ENCODE measurements at regions not wholly inside any gene's neighbourhood (a gene's known extent, or its start where the extent isn't known, plus 50 kb on each side); places are given as distances from the start of the nearest gene placed in this dataset.

- ATAC-seq: no peak
- TF ChIP-seq ZFP3 (CRISPR knock-in tag; IDR thresholded peaks at IDR 0.05) (no peak), SNAI2 (CRISPR knock-in tag; IDR thresholded peaks at IDR 0.05) (no peak), GLIS3 (CRISPR knock-in tag; IDR thresholded peaks at IDR 0.05) (no peak), TCF4 (CRISPR knock-in tag; IDR thresholded peaks at IDR 0.05; ENCODE audit: borderline replicate concordance) (no peak), TOX (CRISPR knock-in tag; IDR thresholded peaks at IDR 0.05; ENCODE audit: borderline replicate concordance) (no peak), ZFP30 (CRISPR knock-in tag; IDR thresholded peaks at IDR 0.05) (no peak), BACH2 (CRISPR knock-in tag; IDR thresholded peaks at IDR 0.05; ENCODE audit: borderline replicate concordance) (no peak), ZNF565 (CRISPR knock-in tag; conservative IDR thresholded peaks at IDR 0.05; ENCODE audit: low read depth) (no peak), ESRRG (CRISPR knock-in tag; IDR thresholded peaks at IDR 0.05) (no peak), PPARA (CRISPR knock-in tag; IDR thresholded peaks at IDR 0.05; ENCODE audit: borderline replicate concordance) (no peak)
- TF ChIP-seq, protein P1, sequence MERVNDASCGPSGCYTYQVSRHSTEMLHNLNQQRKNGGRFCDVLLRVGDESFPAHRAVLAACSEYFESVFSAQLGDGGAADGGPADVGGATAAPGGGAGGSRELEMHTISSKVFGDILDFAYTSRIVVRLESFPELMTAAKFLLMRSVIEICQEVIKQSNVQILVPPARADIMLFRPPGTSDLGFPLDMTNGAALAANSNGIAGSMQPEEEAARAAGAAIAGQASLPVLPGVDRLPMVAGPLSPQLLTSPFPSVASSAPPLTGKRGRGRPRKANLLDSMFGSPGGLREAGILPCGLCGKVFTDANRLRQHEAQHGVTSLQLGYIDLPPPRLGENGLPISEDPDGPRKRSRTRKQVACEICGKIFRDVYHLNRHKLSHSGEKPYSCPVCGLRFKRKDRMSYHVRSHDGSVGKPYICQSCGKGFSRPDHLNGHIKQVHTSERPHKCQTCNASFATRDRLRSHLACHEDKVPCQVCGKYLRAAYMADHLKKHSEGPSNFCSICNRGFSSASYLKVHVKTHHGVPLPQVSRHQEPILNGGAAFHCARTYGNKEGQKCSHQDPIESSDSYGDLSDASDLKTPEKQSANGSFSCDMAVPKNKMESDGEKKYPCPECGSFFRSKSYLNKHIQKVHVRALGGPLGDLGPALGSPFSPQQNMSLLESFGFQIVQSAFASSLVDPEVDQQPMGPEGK (CRISPR knock-in tag; IDR thresholded peaks at IDR 0.05; ENCODE audit: borderline replicate concordance): no peak
- TF ChIP-seq, protein P2, sequence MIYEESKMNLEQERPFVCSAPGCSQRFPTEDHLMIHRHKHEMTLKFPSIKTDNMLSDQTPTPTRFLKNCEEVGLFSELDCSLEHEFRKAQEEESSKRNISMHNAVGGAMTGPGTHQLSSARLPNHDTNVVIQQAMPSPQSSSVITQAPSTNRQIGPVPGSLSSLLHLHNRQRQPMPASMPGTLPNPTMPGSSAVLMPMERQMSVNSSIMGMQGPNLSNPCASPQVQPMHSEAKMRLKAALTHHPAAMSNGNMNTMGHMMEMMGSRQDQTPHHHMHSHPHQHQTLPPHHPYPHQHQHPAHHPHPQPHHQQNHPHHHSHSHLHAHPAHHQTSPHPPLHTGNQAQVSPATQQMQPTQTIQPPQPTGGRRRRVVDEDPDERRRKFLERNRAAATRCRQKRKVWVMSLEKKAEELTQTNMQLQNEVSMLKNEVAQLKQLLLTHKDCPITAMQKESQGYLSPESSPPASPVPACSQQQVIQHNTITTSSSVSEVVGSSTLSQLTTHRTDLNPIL (CRISPR knock-in tag; IDR thresholded peaks at IDR 0.05; ENCODE audit: low read depth): no peak
- TF ChIP-seq, protein P3, sequence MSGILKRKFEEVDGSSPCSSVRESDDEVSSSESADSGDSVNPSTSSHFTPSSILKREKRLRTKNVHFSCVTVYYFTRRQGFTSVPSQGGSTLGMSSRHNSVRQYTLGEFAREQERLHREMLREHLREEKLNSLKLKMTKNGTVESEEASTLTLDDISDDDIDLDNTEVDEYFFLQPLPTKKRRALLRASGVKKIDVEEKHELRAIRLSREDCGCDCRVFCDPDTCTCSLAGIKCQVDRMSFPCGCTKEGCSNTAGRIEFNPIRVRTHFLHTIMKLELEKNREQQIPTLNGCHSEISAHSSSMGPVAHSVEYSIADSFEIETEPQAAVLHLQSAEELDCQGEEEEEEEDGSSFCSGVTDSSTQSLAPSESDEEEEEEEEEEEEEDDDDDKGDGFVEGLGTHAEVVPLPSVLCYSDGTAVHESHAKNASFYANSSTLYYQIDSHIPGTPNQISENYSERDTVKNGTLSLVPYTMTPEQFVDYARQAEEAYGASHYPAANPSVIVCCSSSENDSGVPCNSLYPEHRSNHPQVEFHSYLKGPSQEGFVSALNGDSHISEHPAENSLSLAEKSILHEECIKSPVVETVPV (CRISPR knock-in tag; IDR thresholded peaks at IDR 0.05): no peak
These were observed 101.6 kb downstream of the GATA6 start for GRCh38 chr18:22271030-22271429.

DNA sequence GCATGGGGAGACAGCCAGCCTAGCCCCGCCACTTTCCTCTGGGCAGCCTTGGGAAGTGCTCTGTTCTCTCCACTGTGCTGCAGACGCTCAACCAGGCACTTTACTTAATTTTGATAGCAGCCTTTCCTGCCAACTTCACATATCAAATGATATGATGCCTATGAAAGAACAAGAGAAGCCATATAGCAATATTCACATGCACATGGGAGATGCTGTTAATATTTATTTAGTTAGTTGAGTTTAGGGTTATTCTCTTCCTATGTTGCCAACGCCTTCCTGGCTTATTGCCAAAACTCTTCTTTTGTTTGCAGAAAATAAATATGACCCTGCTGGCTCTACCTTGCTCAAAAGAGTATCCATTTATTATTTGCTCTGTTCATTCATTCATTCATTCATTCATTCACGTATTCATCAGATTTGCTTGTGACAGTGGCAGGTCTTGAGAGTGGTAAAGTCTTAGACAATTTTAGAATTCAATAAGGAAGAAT, 99.3 kb downstream of the GATA6 start:
- ATAC-seq: no peak
- TF ChIP-seq, protein P4, sequence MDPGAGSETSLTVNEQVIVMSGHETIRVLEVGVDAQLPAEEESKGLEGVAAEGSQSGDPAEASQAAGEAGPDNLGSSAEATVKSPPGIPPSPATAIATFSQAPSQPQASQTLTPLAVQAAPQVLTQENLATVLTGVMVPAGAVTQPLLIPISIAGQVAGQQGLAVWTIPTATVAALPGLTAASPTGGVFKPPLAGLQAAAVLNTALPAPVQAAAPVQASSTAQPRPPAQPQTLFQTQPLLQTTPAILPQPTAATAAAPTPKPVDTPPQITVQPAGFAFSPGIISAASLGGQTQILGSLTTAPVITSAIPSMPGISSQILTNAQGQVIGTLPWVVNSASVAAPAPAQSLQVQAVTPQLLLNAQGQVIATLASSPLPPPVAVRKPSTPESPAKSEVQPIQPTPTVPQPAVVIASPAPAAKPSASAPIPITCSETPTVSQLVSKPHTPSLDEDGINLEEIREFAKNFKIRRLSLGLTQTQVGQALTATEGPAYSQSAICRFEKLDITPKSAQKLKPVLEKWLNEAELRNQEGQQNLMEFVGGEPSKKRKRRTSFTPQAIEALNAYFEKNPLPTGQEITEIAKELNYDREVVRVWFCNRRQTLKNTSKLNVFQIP (CRISPR knock-in tag; IDR thresholded peaks at IDR 0.05; ENCODE audit: borderline replicate concordance, low read depth): no peak
- TF ChIP-seq, protein P2 (CRISPR knock-in tag; IDR thresholded peaks at IDR 0.05; ENCODE audit: low read depth): no peak
- TF ChIP-seq ZFP3 (CRISPR knock-in tag; IDR thresholded peaks at IDR 0.05) (no peak), ZNF8 (CRISPR knock-in tag; IDR thresholded peaks at IDR 0.05) (no peak), GLIS3 (CRISPR knock-in tag; IDR thresholded peaks at IDR 0.05) (no peak), RARB (CRISPR knock-in tag; IDR thresholded peaks at IDR 0.05) (no peak), ZNF565 (CRISPR knock-in tag; conservative IDR thresholded peaks at IDR 0.05; ENCODE audit: low read depth) (no peak), TCF4 (CRISPR knock-in tag; IDR thresholded peaks at IDR 0.05; ENCODE audit: borderline replicate concordance) (no peak), ARNTL (CRISPR knock-in tag; IDR thresholded peaks at IDR 0.05; ENCODE audit: borderline replicate concordance, low read depth) (no peak), BACH2 (CRISPR knock-in tag; IDR thresholded peaks at IDR 0.05; ENCODE audit: borderline replicate concordance) (no peak), SNAI2 (CRISPR knock-in tag; IDR thresholded peaks at IDR 0.05) (no peak)
- TF ChIP-seq, protein P1 (CRISPR knock-in tag; IDR thresholded peaks at IDR 0.05; ENCODE audit: borderline replicate concordance): no peak
- TF ChIP-seq, protein P3 (CRISPR knock-in tag; IDR thresholded peaks at IDR 0.05): no peak
